Hepatocyte (in vitro differentiated cells): ENCODE measurements at regions not wholly inside any gene's neighbourhood (a gene's known extent, or its start where the extent isn't known, plus 50 kb on each side); places are given as distances from the start of the nearest gene placed in this dataset.
"Not testable (repeated sequence)": the region's sequence is repeated elsewhere in the genome, so short reads cannot be mapped to it uniquely, and the experiment has no call there.

Experiments used
- DNase-seq: peaks from one replicate; pipeline ENCODE4 v3.0.0-alpha.2; 2016; ENCODE audit warnings: low spot score
- H2AFZ ChIP-seq: fragments of 200-600 bp; sonication (generic); 2 replicates; pipeline ENCODE4 v1.6.0; 2016; ENCODE audit warnings: antibody characterized with exemption, mild to moderate bottlenecking
- H3K27ac ChIP-seq: fragments of 200-600 bp; sonication (generic); 2 replicates; pipeline ENCODE4 v1.5.1; 2016; ENCODE audit warnings: mild to moderate bottlenecking
- H3K27me3 ChIP-seq: fragments of 200-600 bp; sonication (generic); 2 replicates; pipeline ENCODE4 v1.6.1; 2016
- H3K36me3 ChIP-seq: fragments of 200-600 bp; sonication (generic); replicated peaks from 2 replicates; pipeline ENCODE4 v1.5.1; 2016; ENCODE audit warnings: low read depth; ENCODE audit not compliant: insufficient read depth
- H3K4me1 ChIP-seq: fragments of 200-600 bp; sonication (generic); 2 replicates; pipeline ENCODE4 v1.5.1; 2016; ENCODE audit warnings: mild to moderate bottlenecking, moderate library complexity; ENCODE audit not compliant: insufficient read depth
- H3K4me2 ChIP-seq: fragments of 200-600 bp; sonication (generic); 2 replicates; pipeline ENCODE4 v1.6.0; 2016
- H3K4me3 ChIP-seq: fragments of 200-600 bp; sonication (generic); 2 replicates; pipeline ENCODE4 v1.5.1; 2016; ENCODE audit warnings: mild to moderate bottlenecking
- H3K79me2 ChIP-seq: fragments of 200-600 bp; sonication (generic); 2 replicates; pipeline ENCODE4 v1.6.0; 2017; ENCODE audit warnings: mild to moderate bottlenecking
- H3K9me2 ChIP-seq: fragments of 200-600 bp; sonication (generic); replicated peaks from 2 replicates; pipeline ENCODE4 v1.6.0; 2017; ENCODE audit warnings: mild to moderate bottlenecking; ENCODE audit not compliant: insufficient read depth
- H3K9me3 ChIP-seq: fragments of 200-600 bp; sonication (generic); 2 replicates; pipeline ENCODE4 v1.5.1; 2016; ENCODE audit warnings: low read depth, mild to moderate bottlenecking
- H4K20me1 ChIP-seq: fragments of 200-600 bp; sonication (generic); 2 replicates; pipeline ENCODE4 v1.6.0; 2016; ENCODE audit warnings: mild to moderate bottlenecking; ENCODE audit not compliant: insufficient read depth, poor library complexity, severe bottlenecking
- CTCF ChIP-seq: fragments of 200-600 bp; sonication (generic); IDR thresholded peaks from 2 replicates; pipeline ENCODE4 v1.5.1; 2016; ENCODE audit warnings: antibody characterized with exemption, mild to moderate bottlenecking; ENCODE audit not compliant: poor library complexity
- EZH2 ChIP-seq: fragments of 200-600 bp; sonication (generic); IDR thresholded peaks from 2 replicates; pipeline ENCODE4 v1.6.1; 2016; ENCODE audit warnings: antibody characterized with exemption, mild to moderate bottlenecking, borderline replicate concordance
- EZH2phosphoT487 ChIP-seq: fragments of 200-600 bp; sonication (generic); IDR thresholded peaks from one replicate; pipeline ENCODE4 v1.6.1; 2018; ENCODE audit warnings: antibody characterized with exemption, mild to moderate bottlenecking, low read depth, moderate library complexity; ENCODE audit not compliant: unreplicated experiment, severe bottlenecking
- WGBS: methylation state at CpG from one replicate; pipeline ENCODE4 v1.1.6; 2016; ENCODE audit warnings: low lambda C conversion rate; ENCODE audit errors: missing lambda C conversion rate; 5-methylcytosine and 5-hydroxymethylcytosine counted together

- no peak for DNase-seq
- no peaks in the 10 kb centered on the region for H3K27me3 ChIP-seq
- no peaks in the 10 kb centered on the region for H3K9me2 ChIP-seq
- H3K79me2 ChIP-seq: no peaks in the 10 kb centered on the region
- H4K20me1 ChIP-seq: no peaks in the 10 kb centered on the region
- no peak for TF ChIP-seq EZH2
- no peak for TF ChIP-seq EZH2phosphoT487
- TF ChIP-seq CTCF: no peak
- H3K4me3 ChIP-seq: no peak overlapping the region
- H3K4me2 ChIP-seq: no peak overlapping the region
- no peaks in the 10 kb centered on the region for H3K36me3 ChIP-seq
- H2AFZ ChIP-seq: no peak overlapping the region
- no peaks in the 10 kb centered on the region for H3K9me3 ChIP-seq
- H3K27ac ChIP-seq: no peak overlapping the region
- no peaks in the 10 kb centered on the region for H3K4me1 ChIP-seq
- WGBS: 86% methylated on average over 2 of the region's 2 CpGs
Measured at GRCh38 chr7:73933091-73933490, 72.1 kb downstream of the TMEM270 start.

- Histone ChIP-seq H3K9me2 (no peaks in the 10 kb centered on the region), H3K4me2 (no peak overlapping the region), H3K36me3 (no peaks in the 10 kb centered on the region), H3K27me3 (no peaks in the 10 kb centered on the region), H3K79me2 (no peaks in the 10 kb centered on the region), H3K9me3 (no peaks in the 10 kb centered on the region), H3K27ac (no peak overlapping the region), H3K4me1 (no peaks in the 10 kb centered on the region), H3K4me3 (no peak overlapping the region), H2AFZ (no peak overlapping the region), H4K20me1 (no peaks in the 10 kb centered on the region)
- no peak for TF ChIP-seq EZH2
- no peak for TF ChIP-seq EZH2phosphoT487
- TF ChIP-seq CTCF: no peak
- no peak for DNase-seq
- WGBS: 89% methylated on average over 4 of the region's 4 CpGs
Measured at GRCh38 chr7:73936967-73937366, 76.0 kb downstream of the TMEM270 start.

- H4K20me1 ChIP-seq, H3K4me1 ChIP-seq, H3K36me3 ChIP-seq, H2AFZ ChIP-seq, H3K4me3 ChIP-seq, H3K27me3 ChIP-seq, H3K27ac ChIP-seq, DNase-seq, H3K79me2 ChIP-seq, H3K4me2 ChIP-seq, H3K9me2 ChIP-seq, H3K9me3 ChIP-seq: not testable (repeated sequence)
- 91% methylated on average over 5 of the region's 5 CpGs for WGBS
Measured at GRCh38 chr7:73937650-73938049, 76.7 kb downstream of the TMEM270 start.

GRCh38 chr7:73939528-73939927, 78.6 kb downstream of the TMEM270 start:
- no peak for DNase-seq
- H3K27ac ChIP-seq: no peak overlapping the region
- WGBS: 96% methylated on average over 1 of the region's 1 CpG

More at GRCh38 chr7:73939528-73939927, 78.6 kb downstream of the TMEM270 start:
- no peaks in the 10 kb centered on the region for H3K27me3 ChIP-seq
- no peaks in the 10 kb centered on the region for H3K4me1 ChIP-seq
- no peaks in the 10 kb centered on the region for H4K20me1 ChIP-seq
- no peaks in the 10 kb centered on the region for H3K36me3 ChIP-seq
- H3K4me3 ChIP-seq: no peak overlapping the region
- H2AFZ ChIP-seq: no peak overlapping the region
- H3K9me3 ChIP-seq: no peaks in the 10 kb centered on the region
- no peak overlapping the region for H3K4me2 ChIP-seq
- no peaks in the 10 kb centered on the region for H3K79me2 ChIP-seq
- H3K9me2 ChIP-seq: no peaks in the 10 kb centered on the region
- TF ChIP-seq EZH2phosphoT487 (no peak), EZH2 (no peak), CTCF (no peak)
